ENCODE measurements at regions not wholly inside any gene's neighbourhood (a gene's known extent, or its start where the extent isn't known, plus 50 kb on each side); places are given as distances from the start of the nearest gene placed in this dataset.

DNA sequence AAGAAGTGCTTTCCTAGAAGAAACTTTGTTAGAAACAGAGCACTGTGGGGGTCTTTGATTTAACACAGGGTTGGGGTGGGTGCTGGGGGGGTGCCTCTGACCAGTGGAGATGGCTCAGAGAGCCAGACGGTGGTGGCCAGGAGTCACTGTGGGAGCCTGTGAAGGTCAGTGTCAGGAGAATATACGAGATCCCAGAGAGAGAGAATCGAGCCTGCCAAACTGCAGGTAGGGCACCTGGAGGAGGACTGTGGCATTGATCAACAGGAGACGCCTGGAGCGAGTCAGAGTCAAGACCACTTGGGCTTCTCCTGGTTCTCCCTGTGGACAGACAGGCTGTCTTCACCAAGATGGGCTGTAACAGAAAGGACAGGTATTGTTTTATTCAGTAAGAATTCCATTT is 136.5 kb upstream of the TWIST2 start:
- Histone ChIP-seq H3K36me3 (no peaks in the 10 kb centered on the region), H3K4me3 (no peak overlapping the region), H3K27ac (no peak overlapping the region), H3K27me3 (no peaks in the 10 kb centered on the region), H3K9me3 (no peaks in the 10 kb centered on the region), H3K4me1 (no peaks in the 10 kb centered on the region)
- intact Hi-C loops (cut with DNase I), result no loop called here
- TF ChIP-seq, protein P1, sequence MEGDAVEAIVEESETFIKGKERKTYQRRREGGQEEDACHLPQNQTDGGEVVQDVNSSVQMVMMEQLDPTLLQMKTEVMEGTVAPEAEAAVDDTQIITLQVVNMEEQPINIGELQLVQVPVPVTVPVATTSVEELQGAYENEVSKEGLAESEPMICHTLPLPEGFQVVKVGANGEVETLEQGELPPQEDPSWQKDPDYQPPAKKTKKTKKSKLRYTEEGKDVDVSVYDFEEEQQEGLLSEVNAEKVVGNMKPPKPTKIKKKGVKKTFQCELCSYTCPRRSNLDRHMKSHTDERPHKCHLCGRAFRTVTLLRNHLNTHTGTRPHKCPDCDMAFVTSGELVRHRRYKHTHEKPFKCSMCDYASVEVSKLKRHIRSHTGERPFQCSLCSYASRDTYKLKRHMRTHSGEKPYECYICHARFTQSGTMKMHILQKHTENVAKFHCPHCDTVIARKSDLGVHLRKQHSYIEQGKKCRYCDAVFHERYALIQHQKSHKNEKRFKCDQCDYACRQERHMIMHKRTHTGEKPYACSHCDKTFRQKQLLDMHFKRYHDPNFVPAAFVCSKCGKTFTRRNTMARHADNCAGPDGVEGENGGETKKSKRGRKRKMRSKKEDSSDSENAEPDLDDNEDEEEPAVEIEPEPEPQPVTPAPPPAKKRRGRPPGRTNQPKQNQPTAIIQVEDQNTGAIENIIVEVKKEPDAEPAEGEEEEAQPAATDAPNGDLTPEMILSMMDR (IDR thresholded peaks at IDR 0.05), result no peak
- no peak for TF ChIP-seq POLR2A (IDR thresholded peaks at IDR 0.05)
- DNase-seq (peak in 1 of 3 donors; percentile 23), ATAC-seq (no peak)
- WGBS (ENCODE audit: insufficient coverage, low coverage, low lambda C conversion rate, missing lambda C conversion rate), result 57% methylated on average over 5 of the region's 5 CpGs

DNA sequence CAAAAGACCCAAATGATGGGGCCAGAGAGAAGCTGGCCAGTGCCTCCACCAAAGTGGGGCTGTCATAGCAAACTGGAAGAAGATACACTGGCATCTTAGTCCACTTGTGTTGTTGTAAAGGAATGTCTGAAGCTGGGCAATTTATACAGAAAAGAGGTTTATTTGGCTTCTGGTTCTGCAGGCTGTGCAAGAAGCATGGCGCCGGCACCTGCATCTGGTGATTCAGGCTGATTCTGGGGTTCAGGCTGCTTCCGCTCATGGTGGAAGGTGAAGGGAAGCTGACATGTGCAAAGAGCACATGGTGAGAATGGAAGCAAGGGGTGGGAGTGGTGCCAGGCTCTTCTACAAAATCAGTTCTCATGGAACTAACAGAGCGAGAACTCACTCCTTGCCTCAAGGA is 135.9 kb upstream of the TWIST2 start:
- no peak for DNase-seq
- H3K4me1 ChIP-seq, result no peaks in the 10 kb centered on the region
- no peak overlapping the region for H3K4me3 ChIP-seq
- H3K36me3 ChIP-seq, result no peaks in the 10 kb centered on the region
- no peak for ATAC-seq
- WGBS (ENCODE audit: insufficient coverage, low coverage, low lambda C conversion rate, missing lambda C conversion rate), result 88% methylated on average over 2 of the region's 4 CpGs
- no peaks in the 10 kb centered on the region for H3K9me3 ChIP-seq
- no peaks in the 10 kb centered on the region for H3K27me3 ChIP-seq
- H3K27ac ChIP-seq, result no peak overlapping the region
- TF ChIP-seq, protein P1 (IDR thresholded peaks at IDR 0.05), result no peak
- TF ChIP-seq POLR2A (IDR thresholded peaks at IDR 0.05), result no peak
- intact Hi-C loops (cut with DNase I), result no loop called here

DNA sequence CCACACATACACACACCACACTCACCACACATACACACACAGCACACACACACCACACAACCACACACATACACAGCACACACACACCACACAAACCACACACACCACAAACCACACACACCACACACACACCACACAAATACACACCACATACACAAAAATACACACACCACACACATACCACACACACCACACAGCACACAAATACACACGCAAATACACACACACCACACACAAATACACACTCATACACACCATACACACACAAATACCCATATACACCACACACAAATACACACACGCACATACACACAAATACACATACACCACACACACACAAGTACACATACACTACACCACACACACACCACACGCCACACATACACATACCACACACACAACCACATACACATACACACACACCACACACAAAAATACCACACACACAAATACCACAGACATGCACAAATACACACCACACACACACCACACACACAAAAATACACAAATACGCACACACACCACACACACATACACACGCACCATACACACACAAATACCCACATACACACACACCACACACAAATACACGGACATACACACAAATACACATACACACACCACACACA is 134.6 kb upstream of the TWIST2 start:
- no peak for DNase-seq
- no peak for ATAC-seq
- Histone ChIP-seq H3K27me3 (no peaks in the 10 kb centered on the region), H3K4me3 (no peak overlapping the region), H3K9me3 (no peaks in the 10 kb centered on the region), H3K36me3 (no peaks in the 10 kb centered on the region), H3K27ac (no peak overlapping the region), H3K4me1 (no peaks in the 10 kb centered on the region)
- 82% methylated on average over 6 of the region's 6 CpGs for WGBS (ENCODE audit: insufficient coverage, low coverage, low lambda C conversion rate, missing lambda C conversion rate)
- TF ChIP-seq, protein P1 (IDR thresholded peaks at IDR 0.05), result no peak
- TF ChIP-seq POLR2A (IDR thresholded peaks at IDR 0.05), result no peak
- intact Hi-C loops (cut with DNase I), result no loop called here

DNA sequence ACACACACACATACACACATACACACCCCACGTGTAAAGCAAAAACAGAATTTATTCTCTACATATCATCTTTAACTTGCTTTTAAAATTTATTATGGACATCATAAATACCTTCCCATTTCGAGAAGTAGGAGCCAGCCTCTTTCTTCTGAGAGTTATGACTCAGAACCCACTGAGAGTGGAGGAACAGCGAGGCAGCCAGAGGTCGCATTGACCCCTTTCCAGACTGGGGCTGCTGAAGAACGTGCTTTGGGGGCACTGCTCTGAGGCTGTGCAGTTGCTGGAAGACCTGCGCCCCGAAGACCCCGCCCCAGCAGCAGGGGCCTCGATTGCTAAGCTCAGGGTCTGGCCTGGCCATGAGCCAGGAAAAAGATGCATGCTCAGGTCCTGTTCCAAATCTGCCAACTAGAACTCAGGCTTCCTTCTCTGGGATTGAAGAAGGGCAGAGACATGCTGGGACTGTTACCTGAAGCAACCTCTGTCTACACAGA is 133.8 kb upstream of the TWIST2 start:
- no peak for TF ChIP-seq POLR2A (IDR thresholded peaks at IDR 0.05)
- TF ChIP-seq, protein P1 (IDR thresholded peaks at IDR 0.05), result no peak
- Histone ChIP-seq H3K4me3 (no peak overlapping the region), H3K9me3 (no peaks in the 10 kb centered on the region), H3K4me1 (no peaks in the 10 kb centered on the region), H3K27me3 (no peaks in the 10 kb centered on the region), H3K27ac (no peak overlapping the region), H3K36me3 (no peaks in the 10 kb centered on the region)
- peak in 1 of 3 donors; percentile 33 for DNase-seq
- ATAC-seq, result no peak
- 75% methylated on average over 9 of the region's 9 CpGs for WGBS (ENCODE audit: insufficient coverage, low coverage, low lambda C conversion rate, missing lambda C conversion rate)
- intact Hi-C loops (cut with DNase I), result no loop called here
